EL (cell line): ENCODE measurements at regions not wholly inside any gene's neighbourhood (a gene's known extent, or its start where the extent isn't known, plus 50 kb on each side); places are given as distances from the start of the nearest gene placed in this dataset.
A peak's percentile ranks its signal among the peaks of the same experiment; 100 is the strongest.

Experiments
- DNase-seq: peaks from one replicate; pipeline ENCODE4 v3.0.0-alpha.2; 2016

- DNase-seq: peak; percentile 2
Measured at GRCh38 chr3:181052256-181052655, 62.7 kb upstream of the DNAJC19 start.

DNA sequence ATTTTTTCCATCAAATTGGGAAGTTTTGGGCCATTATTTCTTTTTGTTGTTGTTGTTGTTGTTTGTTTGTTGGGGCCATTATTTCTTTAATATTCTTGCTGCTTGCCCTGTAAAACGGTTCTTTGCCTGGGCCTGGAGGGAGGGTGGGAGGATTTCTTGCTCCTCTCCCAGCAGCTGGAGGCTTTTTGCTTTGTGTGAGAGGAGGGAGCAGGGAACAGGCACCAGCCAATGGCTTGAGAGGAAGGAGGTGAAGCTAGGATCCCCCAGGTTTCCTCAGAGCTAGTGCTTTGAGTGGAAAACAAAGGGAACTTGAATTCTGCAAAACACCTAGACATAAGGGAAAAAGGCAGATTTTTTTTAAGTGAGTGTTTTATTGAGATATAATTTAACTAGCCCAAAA, 61.2 kb upstream of the DNAJC19 start:
- DNase-seq: no peak

- no peak for DNase-seq
Measured at GRCh38 chr3:181040030-181040429, 50.5 kb upstream of the DNAJC19 start.
